Esophagus muscularis mucosa (tissue), 3 donors: ENCODE measurements at regions not wholly inside any gene's neighbourhood (a gene's known extent, or its start where the extent isn't known, plus 50 kb on each side); places are given as distances from the start of the nearest gene placed in this dataset.

Source experiments
- EP300 ChIP-seq: sonication (generic); formaldehyde crosslinking; IDR thresholded peaks from one replicate; pipeline ENCODE4 v1.6.1; 2017; ENCODE audit warnings: antibody characterized with exemption
- TF ChIP-seq, protein P1 (sequence below), 3 experiments: fragments of 200-600 bp in 2 of 3; fragments of 450-650 bp in 1 of 3; sonication (generic) in 2 of 3; IDR thresholded peaks; one replicate each; pipeline ENCODE4 v1.5.1; 2017 to 2019; ENCODE audit warnings: antibody characterized with exemption in 3 of 3, mild to moderate bottlenecking in 2 of 3, moderate library complexity in 1 of 3

DNA sequence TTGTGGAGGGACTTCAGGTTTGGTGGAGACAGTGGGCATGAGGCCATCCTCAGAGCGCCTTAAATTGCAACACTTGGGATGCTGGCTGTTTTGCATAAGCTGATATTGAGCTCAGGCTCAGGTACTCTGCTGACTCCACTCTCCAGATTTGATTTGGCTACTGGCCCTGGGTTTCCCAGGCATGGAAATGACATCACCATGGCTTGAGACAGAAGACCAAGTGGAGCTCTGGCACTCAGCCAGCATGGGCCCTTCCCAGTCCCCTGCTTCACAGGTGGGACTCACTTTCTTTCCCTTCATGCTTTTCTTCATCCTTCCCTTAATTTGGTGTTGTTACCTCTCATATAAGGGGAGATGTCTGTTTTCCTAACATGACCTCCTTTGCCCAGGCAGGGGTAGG lies 72.0 kb upstream of the IL12B start:
- TF ChIP-seq, protein P1, sequence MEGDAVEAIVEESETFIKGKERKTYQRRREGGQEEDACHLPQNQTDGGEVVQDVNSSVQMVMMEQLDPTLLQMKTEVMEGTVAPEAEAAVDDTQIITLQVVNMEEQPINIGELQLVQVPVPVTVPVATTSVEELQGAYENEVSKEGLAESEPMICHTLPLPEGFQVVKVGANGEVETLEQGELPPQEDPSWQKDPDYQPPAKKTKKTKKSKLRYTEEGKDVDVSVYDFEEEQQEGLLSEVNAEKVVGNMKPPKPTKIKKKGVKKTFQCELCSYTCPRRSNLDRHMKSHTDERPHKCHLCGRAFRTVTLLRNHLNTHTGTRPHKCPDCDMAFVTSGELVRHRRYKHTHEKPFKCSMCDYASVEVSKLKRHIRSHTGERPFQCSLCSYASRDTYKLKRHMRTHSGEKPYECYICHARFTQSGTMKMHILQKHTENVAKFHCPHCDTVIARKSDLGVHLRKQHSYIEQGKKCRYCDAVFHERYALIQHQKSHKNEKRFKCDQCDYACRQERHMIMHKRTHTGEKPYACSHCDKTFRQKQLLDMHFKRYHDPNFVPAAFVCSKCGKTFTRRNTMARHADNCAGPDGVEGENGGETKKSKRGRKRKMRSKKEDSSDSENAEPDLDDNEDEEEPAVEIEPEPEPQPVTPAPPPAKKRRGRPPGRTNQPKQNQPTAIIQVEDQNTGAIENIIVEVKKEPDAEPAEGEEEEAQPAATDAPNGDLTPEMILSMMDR (IDR thresholded peaks at IDR 0.05) = no peak
- no peak for TF ChIP-seq EP300
